Posterior vena cava (tissue), 2 donors: ENCODE measurements at regions not wholly inside any gene's neighbourhood (a gene's known extent, or its start where the extent isn't known, plus 50 kb on each side); places are given as distances from the start of the nearest gene placed in this dataset.

ENCODE experiments used
- DNase-seq: peaks from one replicate; pipeline ENCODE4 v3.0.0-alpha.2; 2020; ENCODE audit warnings: low spot score
- intact Hi-C, 2 donors: fragments of 100-400 bp; cut with DNase I; formaldehyde crosslinking; loops; one replicate each; pipeline versions ENCODE4 v1.14.1 to v1.14.2; 2022 to 2023
- donor health status: DM: yes; HTN: yes; CAD: no.
- donor health status: DM: yes; HTN: yes; CAD: no.

- DNase-seq: no peak
- intact Hi-C loops: no loop called here
Observed at GRCh38 chr1:38533772-38534472, 325.6 kb downstream of the RRAGC start.

DNA sequence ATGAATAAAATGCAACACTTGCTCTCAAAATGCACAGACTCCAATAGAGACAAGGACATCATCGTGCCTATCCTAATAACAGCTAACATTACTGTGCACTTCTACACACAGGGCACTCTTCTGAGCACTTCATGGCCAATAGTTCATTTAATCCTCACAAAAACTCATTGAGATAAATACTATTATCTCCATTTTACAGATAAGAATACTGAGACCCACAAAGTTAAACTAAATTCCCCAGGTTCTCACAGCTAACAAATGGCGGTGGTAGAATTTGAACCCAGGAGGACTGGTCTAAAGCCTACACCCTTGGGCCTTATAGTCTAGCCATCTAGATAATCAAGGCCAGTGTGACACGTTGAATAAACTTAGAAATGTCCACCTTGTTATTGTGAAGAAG is 328.6 kb downstream of the RRAGC start:
- intact Hi-C loops: no loop called here

GRCh38 chr1:38529946-38530345 is 329.6 kb downstream of the RRAGC start:
- intact Hi-C loops: no loop called here
- DNase-seq: no peak

More for the DNA sequence above, 328.6 kb downstream of the RRAGC start:
- no peak for DNase-seq

- intact Hi-C loops: no loop called here
- no peak for DNase-seq
Observed at GRCh38 chr1:38529391-38529790, 330.2 kb downstream of the RRAGC start.

GRCh38 chr1:38528623-38529022 is 330.9 kb downstream of the RRAGC start:
- DNase-seq: no peak

DNA sequence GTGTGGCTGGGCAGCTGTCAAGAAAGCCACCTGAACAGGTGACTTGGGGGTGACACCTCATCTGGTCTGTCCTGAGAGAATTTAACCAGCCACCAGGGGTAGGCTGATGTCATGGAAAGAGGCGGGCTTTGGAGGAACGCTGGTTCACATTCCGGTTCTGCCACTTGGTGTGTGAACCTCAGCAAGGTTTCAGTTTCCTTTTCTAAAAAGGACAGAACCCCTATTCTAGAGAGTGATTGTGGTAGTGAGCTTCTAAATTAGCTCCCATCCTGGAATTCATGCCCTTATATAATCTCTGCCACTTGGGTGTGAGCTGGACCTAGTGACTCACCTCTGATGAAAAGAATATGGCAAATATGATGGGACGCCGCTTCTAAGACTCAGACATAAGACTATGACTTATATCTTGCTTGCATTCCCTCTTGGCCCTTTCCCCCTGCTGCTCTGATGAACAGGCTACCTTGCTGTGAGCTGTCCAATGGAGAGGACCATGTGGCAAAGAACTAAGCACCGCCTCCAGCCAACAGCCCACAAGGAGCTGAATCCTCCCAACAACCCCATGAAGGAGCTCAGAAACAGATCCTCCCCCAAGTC is 332.1 kb downstream of the RRAGC start:
- intact Hi-C loops: no loop called here
- DNase-seq: no peak

More at GRCh38 chr1:38528623-38529022, 330.9 kb downstream of the RRAGC start:
- intact Hi-C loops: no loop called here

DNA sequence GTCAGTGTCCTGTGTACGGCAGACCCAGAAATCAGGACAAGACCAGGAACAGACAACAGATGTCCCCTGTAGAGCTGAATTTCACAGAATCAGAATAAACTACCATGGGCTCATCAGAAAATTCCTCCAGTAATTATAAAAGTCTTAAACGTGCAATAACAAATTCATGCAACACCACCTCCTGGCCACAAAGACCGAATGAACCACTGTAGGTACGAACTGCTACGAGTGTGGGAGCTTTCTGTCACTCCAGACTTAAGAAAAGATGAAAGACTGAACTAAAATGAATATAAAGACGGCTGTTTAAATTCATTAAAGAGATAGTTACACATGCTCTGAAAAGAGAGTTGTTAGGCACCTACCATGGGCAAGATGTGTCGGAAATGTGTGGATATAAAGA is 333.5 kb downstream of the RRAGC start:
- intact Hi-C loops: no loop called here
- DNase-seq: no peak

DNA sequence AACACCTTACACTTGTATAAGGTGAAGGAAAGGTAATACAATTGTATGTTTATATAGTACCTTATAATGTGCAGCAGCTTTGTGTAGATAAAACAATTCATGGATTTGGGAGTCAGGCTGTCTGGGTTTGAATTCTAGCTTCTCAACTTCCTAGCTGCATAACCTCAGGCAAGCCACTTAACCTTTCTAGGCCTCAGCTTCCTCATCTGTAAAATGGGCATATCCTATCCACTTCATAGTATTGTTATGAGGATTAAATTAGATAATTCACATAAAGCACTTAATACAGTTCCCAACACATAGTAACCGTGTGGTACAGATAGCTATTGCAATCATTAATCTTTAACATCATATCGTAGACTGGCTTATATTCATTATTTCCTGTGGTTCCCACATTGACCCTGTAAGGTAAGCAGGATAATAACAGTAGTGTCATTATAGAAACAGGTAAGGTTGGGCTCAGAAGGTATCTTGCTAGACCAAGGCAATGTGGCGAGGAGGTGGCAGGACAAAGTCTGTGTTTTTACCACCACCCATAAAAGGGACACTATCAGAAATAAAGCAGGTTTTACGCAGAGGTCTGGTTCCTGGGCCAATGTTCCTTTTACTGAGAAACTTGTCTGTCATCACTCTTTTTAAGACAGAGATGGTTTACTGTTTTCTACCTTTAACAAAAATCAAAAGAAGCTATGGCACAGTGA is 334.1 kb downstream of the RRAGC start:
- no peak for DNase-seq
- intact Hi-C loops: no loop called here

DNA sequence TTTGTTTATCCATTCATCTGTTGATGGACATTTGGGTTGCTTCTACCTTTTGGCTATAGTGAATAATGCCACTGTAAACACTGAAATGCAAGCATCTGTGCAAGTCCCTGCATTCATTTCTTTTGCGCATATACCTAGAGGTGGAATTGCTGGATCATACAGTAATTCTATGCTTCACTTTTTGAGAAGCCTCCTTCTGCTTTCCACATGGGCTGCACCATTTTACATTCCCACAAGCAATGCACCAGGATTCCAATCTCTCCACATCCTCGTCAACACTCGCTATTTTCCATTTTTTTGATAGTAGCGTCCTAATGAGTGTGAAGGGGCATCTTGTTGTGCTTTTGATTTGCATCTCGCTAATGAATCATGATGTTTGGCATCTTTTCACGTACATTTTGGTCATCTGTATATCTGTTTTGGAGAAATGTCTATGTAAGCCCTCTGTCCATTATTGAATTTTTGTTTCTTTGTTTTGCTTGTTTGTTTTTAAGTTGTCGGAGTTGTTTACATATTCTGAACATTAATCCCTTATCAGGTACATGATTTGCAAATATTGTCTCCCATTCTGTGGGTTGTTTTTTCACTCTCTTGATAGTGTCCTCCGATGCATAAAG is 335.4 kb downstream of the RRAGC start:
- no peak for DNase-seq
- intact Hi-C loops: no loop called here

- intact Hi-C loops: no loop called here
- no peak for DNase-seq
Observed at GRCh38 chr1:38523568-38523939, 336.0 kb downstream of the RRAGC start.

- DNase-seq: no peak
- intact Hi-C loops: no loop called here
Observed at GRCh38 chr1:38522915-38523567, 336.5 kb downstream of the RRAGC start.

DNA sequence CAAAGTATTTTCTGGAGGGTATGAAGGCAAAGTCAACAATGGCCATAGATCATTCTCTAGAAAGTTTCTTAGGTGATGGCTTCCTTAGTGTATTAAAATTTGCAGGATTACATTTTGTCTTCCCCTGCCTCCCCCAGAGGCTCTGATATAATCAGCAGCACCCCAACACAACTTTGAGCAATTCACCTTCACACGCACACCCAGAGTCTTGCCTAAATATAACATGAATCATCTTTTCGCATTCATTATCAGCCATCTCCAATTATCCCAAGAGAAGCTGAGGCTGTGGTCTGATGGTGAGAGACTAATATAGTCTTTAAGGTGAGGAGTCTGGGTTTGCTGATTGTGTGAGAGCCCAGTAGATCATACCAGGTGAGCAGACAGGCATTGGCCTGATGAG is 343.0 kb downstream of the RRAGC start:
- intact Hi-C loops: loop anchor here in 1 of 2 donors (2.0 kb wide), 1 partner anchor 470 kb away; the partner anchor contains the start of gene POU3F1
- DNase-seq: no peak

DNA sequence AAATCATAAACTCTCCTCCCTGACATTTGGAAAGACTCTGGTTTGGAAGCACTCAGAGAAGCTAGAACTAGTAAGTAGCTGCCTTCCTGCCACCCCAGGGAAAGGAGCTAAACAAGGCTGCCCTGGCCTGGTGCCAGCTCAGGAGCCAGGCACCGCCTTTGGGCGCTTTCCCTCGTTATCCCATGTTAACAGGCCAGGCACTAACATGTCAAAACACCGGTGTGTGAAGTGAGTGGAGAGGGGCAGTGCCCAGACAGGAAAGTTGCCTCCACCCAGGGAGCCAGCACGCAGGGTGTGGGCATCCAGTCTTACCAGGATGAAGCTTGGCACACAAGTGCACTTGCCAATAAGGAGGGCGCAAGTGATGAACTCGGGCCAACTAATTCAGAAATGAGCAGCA is 346.8 kb downstream of the RRAGC start:
- intact Hi-C loops: no loop called here
- no peak for DNase-seq

- DNase-seq: no peak
- intact Hi-C loops: no loop called here
Observed at GRCh38 chr1:38512024-38512767, 347.4 kb downstream of the RRAGC start.

GRCh38 chr1:38508232-38508631 is 351.3 kb downstream of the RRAGC start:
- intact Hi-C loops: no loop called here
- DNase-seq: no peak

DNA sequence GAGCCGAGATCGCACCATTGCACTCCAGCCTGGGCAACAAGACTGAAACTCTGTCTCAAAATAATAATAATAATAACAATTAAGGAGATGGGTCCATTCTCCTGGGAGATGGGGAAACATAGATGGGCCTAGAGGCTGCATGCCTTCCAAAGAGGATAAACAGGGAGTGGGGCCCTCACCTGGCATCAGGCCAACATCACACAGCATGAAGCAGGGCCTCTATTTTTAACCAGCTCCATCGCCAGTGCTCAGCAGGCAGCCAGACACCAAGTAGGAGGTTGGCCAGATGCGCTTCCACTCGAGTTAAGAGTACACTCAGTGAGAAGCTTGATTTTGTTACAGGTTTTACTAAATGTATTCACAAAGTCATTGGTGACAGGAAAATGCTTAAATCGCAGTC is 352.0 kb downstream of the RRAGC start:
- intact Hi-C loops: no loop called here
- no peak for DNase-seq

DNA sequence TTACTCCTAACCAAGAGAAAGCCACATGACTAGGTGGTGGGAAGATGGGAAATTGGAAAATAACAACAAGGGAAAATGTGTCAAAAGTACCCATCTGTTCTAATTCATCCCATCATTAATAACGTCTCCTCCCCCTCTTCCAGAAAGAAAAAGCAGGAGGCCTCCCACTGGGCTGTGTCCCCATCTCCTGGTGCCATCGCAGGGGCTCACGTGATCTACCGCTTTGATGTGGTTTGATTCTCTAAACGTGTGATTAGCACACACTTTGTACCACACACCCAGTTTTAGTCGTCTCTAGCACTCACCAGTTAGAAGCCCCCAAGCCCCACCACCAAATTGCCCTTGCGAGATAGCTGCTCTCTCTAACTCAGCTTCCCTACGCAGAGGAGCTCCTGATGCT is 353.6 kb downstream of the RRAGC start:
- intact Hi-C loops: no loop called here
- no peak for DNase-seq

GRCh38 chr1:38502758-38503157 is 356.8 kb downstream of the RRAGC start:
- intact Hi-C loops: no loop called here
- DNase-seq: no peak

DNA sequence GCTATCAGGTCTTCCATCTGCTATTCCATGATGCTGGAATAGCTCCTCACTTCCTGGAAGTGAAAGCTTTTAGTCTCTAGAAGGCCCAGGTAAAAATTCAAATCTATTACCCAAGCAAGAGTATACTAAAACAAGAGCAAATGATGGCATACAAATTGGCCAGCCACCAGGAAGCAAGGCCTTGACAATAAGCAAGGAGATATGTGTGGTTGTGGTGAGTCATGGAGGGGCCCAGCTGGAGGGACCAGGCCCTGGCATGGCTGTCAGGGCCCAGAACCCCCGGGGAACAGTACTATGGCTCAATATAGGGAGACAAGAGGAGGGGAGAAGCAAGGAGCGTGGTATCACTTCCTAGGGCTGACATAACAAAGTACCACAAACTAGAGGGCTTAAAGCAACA is 358.7 kb downstream of the RRAGC start:
- DNase-seq: no peak
- intact Hi-C loops: no loop called here
